ENCODE measurements at regions not wholly inside any gene's neighbourhood (a gene's known extent, or its start where the extent isn't known, plus 50 kb on each side); places are given as distances from the start of the nearest gene placed in this dataset.

DNA sequence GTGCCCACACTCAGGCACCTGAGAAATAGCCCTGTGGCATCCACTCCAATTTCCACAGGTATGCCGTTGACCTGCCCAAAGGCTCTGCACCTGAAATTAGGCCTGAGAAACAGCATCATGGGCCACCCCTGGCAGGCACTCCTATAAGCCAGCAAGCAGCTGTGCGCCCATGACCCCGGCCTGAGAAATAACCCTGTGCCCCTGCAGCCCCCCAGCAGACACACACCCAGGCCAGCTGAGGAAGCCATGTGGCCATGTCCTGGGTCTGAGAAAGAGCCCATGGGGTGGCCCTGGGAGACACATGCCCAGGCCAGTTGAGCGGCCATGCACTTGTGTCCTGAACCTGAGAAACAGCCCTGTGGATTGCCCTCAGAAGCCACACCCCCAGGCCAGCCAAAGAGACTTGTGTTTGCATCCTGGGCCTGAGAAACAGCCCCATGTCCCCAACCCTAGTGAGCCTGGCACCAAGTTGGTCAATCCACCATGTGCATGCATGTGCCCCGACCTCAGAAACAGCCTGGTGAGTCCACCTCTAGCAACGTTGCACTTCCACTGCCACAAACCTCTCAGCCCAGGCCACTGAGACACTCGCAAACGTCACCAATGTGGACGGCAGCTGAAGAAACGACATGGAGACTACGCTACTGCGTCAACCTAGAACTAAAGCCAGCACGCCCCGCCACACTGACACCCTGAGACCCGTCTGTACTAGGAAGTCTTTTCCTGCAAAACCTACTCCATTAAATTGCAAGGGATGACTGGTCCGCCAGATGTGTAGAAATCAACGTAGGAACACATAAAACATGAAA, 411.9 kb downstream of the TMEM121 start (continued):
- TF ChIP-seq, protein P1, sequence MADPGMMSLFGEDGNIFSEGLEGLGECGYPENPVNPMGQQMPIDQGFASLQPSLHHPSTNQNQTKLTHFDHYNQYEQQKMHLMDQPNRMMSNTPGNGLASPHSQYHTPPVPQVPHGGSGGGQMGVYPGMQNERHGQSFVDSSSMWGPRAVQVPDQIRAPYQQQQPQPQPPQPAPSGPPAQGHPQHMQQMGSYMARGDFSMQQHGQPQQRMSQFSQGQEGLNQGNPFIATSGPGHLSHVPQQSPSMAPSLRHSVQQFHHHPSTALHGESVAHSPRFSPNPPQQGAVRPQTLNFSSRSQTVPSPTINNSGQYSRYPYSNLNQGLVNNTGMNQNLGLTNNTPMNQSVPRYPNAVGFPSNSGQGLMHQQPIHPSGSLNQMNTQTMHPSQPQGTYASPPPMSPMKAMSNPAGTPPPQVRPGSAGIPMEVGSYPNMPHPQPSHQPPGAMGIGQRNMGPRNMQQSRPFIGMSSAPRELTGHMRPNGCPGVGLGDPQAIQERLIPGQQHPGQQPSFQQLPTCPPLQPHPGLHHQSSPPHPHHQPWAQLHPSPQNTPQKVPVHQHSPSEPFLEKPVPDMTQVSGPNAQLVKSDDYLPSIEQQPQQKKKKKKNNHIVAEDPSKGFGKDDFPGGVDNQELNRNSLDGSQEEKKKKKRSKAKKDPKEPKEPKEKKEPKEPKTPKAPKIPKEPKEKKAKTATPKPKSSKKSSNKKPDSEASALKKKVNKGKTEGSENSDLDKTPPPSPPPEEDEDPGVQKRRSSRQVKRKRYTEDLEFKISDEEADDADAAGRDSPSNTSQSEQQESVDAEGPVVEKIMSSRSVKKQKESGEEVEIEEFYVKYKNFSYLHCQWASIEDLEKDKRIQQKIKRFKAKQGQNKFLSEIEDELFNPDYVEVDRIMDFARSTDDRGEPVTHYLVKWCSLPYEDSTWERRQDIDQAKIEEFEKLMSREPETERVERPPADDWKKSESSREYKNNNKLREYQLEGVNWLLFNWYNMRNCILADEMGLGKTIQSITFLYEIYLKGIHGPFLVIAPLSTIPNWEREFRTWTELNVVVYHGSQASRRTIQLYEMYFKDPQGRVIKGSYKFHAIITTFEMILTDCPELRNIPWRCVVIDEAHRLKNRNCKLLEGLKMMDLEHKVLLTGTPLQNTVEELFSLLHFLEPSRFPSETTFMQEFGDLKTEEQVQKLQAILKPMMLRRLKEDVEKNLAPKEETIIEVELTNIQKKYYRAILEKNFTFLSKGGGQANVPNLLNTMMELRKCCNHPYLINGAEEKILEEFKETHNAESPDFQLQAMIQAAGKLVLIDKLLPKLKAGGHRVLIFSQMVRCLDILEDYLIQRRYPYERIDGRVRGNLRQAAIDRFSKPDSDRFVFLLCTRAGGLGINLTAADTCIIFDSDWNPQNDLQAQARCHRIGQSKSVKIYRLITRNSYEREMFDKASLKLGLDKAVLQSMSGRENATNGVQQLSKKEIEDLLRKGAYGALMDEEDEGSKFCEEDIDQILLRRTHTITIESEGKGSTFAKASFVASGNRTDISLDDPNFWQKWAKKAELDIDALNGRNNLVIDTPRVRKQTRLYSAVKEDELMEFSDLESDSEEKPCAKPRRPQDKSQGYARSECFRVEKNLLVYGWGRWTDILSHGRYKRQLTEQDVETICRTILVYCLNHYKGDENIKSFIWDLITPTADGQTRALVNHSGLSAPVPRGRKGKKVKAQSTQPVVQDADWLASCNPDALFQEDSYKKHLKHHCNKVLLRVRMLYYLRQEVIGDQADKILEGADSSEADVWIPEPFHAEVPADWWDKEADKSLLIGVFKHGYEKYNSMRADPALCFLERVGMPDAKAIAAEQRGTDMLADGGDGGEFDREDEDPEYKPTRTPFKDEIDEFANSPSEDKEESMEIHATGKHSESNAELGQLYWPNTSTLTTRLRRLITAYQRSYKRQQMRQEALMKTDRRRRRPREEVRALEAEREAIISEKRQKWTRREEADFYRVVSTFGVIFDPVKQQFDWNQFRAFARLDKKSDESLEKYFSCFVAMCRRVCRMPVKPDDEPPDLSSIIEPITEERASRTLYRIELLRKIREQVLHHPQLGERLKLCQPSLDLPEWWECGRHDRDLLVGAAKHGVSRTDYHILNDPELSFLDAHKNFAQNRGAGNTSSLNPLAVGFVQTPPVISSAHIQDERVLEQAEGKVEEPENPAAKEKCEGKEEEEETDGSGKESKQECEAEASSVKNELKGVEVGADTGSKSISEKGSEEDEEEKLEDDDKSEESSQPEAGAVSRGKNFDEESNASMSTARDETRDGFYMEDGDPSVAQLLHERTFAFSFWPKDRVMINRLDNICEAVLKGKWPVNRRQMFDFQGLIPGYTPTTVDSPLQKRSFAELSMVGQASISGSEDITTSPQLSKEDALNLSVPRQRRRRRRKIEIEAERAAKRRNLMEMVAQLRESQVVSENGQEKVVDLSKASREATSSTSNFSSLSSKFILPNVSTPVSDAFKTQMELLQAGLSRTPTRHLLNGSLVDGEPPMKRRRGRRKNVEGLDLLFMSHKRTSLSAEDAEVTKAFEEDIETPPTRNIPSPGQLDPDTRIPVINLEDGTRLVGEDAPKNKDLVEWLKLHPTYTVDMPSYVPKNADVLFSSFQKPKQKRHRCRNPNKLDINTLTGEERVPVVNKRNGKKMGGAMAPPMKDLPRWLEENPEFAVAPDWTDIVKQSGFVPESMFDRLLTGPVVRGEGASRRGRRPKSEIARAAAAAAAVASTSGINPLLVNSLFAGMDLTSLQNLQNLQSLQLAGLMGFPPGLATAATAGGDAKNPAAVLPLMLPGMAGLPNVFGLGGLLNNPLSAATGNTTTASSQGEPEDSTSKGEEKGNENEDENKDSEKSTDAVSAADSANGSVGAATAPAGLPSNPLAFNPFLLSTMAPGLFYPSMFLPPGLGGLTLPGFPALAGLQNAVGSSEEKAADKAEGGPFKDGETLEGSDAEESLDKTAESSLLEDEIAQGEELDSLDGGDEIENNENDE (IDR thresholded peaks at IDR 0.05; ENCODE audit: insufficient replicate concordance, low read length), result no peak
- TF ChIP-seq POU5F1 (IDR thresholded peaks at IDR 0.05; ENCODE audit: low read depth, low read length), result no peak
- no peak for TF ChIP-seq CREB1 (IDR thresholded peaks at IDR 0.05)
- no peak for TF ChIP-seq GABPA (IDR thresholded peaks at IDR 0.05; ENCODE audit: borderline replicate concordance, insufficient read depth, low read length)
- TF ChIP-seq YY1 (IDR thresholded peaks at IDR 0.05; ENCODE audit: low read depth, low read length), result no peak

Measured in H1 (cell line).